OCI-LY3 (cell line): ENCODE measurements at regions not wholly inside any gene's neighbourhood (a gene's known extent, or its start where the extent isn't known, plus 50 kb on each side); places are given as distances from the start of the nearest gene placed in this dataset.

Experiments used
- CTCF ChIP-seq: fragments of 200-600, 300-600 bp; sonication (generic); IDR thresholded peaks from 2 replicates; pipeline ENCODE4 v1.5.1; 2014; ENCODE audit warnings: antibody characterized with exemption, low read length, low read depth
- EZH2phosphoT487 ChIP-seq: fragments of 200-600 bp; shearing (Covaris generic); IDR thresholded peaks from 2 replicates; pipeline ENCODE4 v1.6.1; 2018; ENCODE audit warnings: antibody characterized with exemption, mixed run types, low read depth

GRCh38 chr2:226123300-226123699 is 676.3 kb downstream of the IRS1 start:
- TF ChIP-seq CTCF = no peak
- no peak for TF ChIP-seq EZH2phosphoT487
